GM12874 (cell line): ENCODE measurements at regions not wholly inside any gene's neighbourhood (a gene's known extent, or its start where the extent isn't known, plus 50 kb on each side); places are given as distances from the start of the nearest gene placed in this dataset.

Experiments
- TF ChIP-seq, protein P1 (sequence below): IDR thresholded peaks from 2 replicates; pipeline ENCODE4 v1.5.1; 2011; ENCODE audit warnings: low read depth, mild to moderate bottlenecking, control low read depth, low read length, moderate library complexity; ENCODE audit not compliant: insufficient read depth

GRCh38 chr7:93747019-93747418, 143.5 kb downstream of the TFPI2 start:
- TF ChIP-seq, protein P1, sequence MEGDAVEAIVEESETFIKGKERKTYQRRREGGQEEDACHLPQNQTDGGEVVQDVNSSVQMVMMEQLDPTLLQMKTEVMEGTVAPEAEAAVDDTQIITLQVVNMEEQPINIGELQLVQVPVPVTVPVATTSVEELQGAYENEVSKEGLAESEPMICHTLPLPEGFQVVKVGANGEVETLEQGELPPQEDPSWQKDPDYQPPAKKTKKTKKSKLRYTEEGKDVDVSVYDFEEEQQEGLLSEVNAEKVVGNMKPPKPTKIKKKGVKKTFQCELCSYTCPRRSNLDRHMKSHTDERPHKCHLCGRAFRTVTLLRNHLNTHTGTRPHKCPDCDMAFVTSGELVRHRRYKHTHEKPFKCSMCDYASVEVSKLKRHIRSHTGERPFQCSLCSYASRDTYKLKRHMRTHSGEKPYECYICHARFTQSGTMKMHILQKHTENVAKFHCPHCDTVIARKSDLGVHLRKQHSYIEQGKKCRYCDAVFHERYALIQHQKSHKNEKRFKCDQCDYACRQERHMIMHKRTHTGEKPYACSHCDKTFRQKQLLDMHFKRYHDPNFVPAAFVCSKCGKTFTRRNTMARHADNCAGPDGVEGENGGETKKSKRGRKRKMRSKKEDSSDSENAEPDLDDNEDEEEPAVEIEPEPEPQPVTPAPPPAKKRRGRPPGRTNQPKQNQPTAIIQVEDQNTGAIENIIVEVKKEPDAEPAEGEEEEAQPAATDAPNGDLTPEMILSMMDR = no peak

GRCh38 chr7:93739424-93739823, 151.1 kb downstream of the TFPI2 start:
- TF ChIP-seq, protein P1 = no peak

DNA sequence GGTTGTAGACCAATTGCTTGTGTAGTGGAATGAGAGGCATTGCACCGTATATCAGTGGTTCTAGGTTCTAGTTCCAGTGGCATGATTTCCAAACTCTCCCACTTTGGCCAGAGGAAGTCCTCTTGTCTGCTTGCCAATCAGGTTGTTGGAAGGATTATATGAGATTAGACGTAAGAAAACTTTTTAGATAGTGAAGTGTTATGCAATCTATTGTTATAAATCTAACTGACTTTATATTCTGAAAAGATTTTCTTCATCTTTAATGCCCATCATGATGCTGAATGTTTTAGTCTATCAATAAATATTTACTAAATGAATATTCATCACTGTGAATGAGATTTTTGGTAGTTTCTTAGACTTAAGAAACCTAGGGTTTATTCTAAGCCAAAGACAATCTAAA, 152.6 kb downstream of the TFPI2 start:
- TF ChIP-seq, protein P1 = no peak

GRCh38 chr7:93736668-93737369, 153.7 kb downstream of the TFPI2 start:
- TF ChIP-seq, protein P1 = no peak

- TF ChIP-seq, protein P1 = no peak
Observed at GRCh38 chr7:93728292-93728691, 153.8 kb upstream of the CALCR start.

DNA sequence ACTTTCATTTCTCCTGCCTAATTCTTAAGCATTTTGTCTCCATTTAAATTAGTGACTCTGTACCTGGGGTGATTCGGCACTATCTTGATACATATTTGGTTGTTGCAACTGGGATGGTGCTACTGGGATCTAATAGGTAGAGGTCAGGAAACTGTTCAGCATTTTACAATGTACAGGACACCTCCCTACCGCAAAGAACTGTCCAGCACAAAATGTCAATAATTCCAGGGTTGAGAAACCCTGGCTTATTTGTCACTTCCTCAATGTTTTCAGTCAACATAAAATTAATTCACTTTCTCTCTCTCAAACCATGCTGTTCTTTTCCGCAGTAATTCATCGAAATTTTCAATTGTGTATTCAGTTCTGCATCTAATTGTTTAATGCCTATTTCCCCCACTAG, 151.4 kb upstream of the CALCR start:
- TF ChIP-seq, protein P1 = no peak

DNA sequence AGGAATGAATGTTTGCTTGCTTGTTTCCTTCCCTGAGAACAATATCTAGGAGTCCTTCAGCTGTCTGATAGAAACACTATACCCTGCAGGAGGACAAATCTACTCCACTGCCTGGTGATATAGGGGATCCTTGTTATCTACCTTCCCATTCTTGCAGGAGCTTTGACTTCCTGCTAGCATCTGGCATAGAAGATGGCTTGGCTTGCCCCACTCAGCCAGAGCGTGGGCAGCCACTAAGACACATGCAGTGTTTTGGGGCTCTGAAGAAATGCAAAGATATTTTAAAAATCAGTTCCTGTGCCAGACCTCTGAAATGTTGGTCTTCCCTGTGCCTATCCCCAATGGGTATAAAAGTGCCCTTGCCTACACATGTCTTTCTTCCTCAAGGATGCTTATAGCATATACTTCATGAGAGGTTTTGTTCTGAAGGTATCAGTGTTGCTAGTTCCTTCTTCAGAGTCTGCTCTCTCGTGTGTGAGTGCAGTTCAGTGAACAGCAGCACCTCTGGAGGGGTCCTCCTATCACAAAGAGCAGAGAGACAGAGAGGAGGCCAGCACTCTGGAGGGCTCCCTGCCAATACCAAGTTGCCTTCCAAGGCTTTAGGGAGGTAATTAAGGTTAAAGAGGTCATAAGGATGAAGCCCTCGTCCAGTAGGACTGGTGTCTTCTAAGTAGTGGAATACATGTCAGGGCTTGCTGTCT, 149.1 kb upstream of the CALCR start:
- TF ChIP-seq, protein P1 = no peak
